ENCODE measurements at regions not wholly inside any gene's neighbourhood (a gene's known extent, or its start where the extent isn't known, plus 50 kb on each side); places are given as distances from the start of the nearest gene placed in this dataset.

DNA sequence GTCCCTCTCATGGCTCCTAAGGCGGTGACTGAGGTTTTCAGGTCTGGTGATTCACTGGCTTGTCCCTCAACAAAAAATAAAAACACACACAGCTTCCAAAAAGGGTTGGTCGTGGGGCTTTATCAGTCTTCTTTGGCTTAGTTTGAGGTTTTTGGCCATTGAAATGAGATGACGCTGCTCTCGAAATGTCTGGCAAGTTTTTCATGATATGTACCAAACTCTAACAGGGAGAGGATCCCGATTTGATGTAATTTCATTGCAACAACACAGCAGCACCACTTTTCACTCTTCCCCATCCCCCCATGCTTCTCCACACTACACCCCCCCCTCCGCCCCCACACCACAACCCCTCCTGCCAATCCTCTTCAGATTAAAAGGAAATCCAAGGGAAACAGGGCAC, 187.1 kb upstream of the NFIA start:
- H3K36me3 ChIP-seq (replicated peaks; ENCODE audit: low read depth, low read length) = no peaks in the 10 kb centered on the region
- H3K9me3 ChIP-seq (ENCODE audit: insufficient read depth, low read length) = no peaks in the 10 kb centered on the region
- no peaks in the 10 kb centered on the region for H3K79me2 ChIP-seq (ENCODE audit: low read length)
- no peak for TF ChIP-seq CTCF (IDR thresholded peaks at IDR 0.05; ENCODE audit: low read depth, low read length)
- TF ChIP-seq EZH2phosphoT487 (IDR thresholded peaks at IDR 0.05; ENCODE audit: low read depth) = no peak
- no peak overlapping the region for H2AFZ ChIP-seq (ENCODE audit: low read depth, low read length)
- no peak overlapping the region for H3K27ac ChIP-seq (ENCODE audit: low read length)
- H4K20me1 ChIP-seq (ENCODE audit: insufficient read depth, low read length) = no peaks in the 10 kb centered on the region
- H3K4me2 ChIP-seq (ENCODE audit: low read length) = no peak overlapping the region
- no peak overlapping the region for H3K9ac ChIP-seq (ENCODE audit: low read length)
- no peak overlapping the region for H3K4me3 ChIP-seq (ENCODE audit: low read length)
- H3K27me3 ChIP-seq (ENCODE audit: low read depth, low read length) = 0 out of 2 replicates have a peak, but pooled peaks cover 3% of the 10 kb centered on the region
- H3K4me1 ChIP-seq (ENCODE audit: low read length) = no peaks in the 10 kb centered on the region

- Histone ChIP-seq H3K79me2 (ENCODE audit: low read length) (no peaks in the 10 kb centered on the region), H3K36me3 (replicated peaks; ENCODE audit: low read depth, low read length) (no peaks in the 10 kb centered on the region), H3K9me3 (ENCODE audit: insufficient read depth, low read length) (no peaks in the 10 kb centered on the region), H4K20me1 (ENCODE audit: insufficient read depth, low read length) (no peaks in the 10 kb centered on the region), H3K4me3 (ENCODE audit: low read length) (no peak overlapping the region), H3K27ac (ENCODE audit: low read length) (no peak overlapping the region), H3K27me3 (ENCODE audit: low read depth, low read length) (0 out of 2 replicates have a peak, but pooled peaks cover 3% of the 10 kb centered on the region), H2AFZ (ENCODE audit: low read depth, low read length) (no peak overlapping the region), H3K4me2 (ENCODE audit: low read length) (no peak overlapping the region), H3K4me1 (ENCODE audit: low read length) (no peaks in the 10 kb centered on the region), H3K9ac (ENCODE audit: low read length) (no peak overlapping the region)
- TF ChIP-seq EZH2phosphoT487 (IDR thresholded peaks at IDR 0.05; ENCODE audit: low read depth) = no peak
- TF ChIP-seq CTCF (IDR thresholded peaks at IDR 0.05; ENCODE audit: low read depth, low read length) = no peak
Measured at GRCh38 chr1:60894741-60895140, 187.6 kb upstream of the NFIA start.

DNA sequence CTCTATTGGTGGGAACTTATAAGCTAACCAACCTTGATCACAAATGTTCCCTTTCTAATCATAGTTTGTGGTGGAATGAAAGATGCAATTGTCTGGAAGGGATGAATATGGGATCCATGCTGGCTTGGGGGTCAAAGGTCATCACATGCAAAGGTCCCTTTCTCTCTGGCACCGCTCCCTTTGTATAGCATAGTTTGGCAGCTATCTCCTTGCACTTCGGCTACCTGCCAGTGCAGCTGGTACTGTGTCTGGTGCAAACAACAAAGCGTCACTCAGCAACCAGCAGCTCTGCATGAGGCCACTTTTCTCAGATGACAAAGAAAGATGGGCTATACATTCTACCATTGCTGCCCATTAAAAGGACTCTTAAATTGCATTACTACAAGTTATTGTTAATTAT, 188.2 kb upstream of the NFIA start:
- no peaks in the 10 kb centered on the region for H3K79me2 ChIP-seq (ENCODE audit: low read length)
- H3K27me3 ChIP-seq (ENCODE audit: low read depth, low read length) = 0 out of 2 replicates have a peak, but pooled peaks cover 3% of the 10 kb centered on the region
- no peak overlapping the region for H3K4me2 ChIP-seq (ENCODE audit: low read length)
- no peaks in the 10 kb centered on the region for H4K20me1 ChIP-seq (ENCODE audit: insufficient read depth, low read length)
- no peak overlapping the region for H3K27ac ChIP-seq (ENCODE audit: low read length)
- no peaks in the 10 kb centered on the region for H3K36me3 ChIP-seq (replicated peaks; ENCODE audit: low read depth, low read length)
- no peak overlapping the region for H2AFZ ChIP-seq (ENCODE audit: low read depth, low read length)
- no peak overlapping the region for H3K4me3 ChIP-seq (ENCODE audit: low read length)
- no peaks in the 10 kb centered on the region for H3K9me3 ChIP-seq (ENCODE audit: insufficient read depth, low read length)
- no peak overlapping the region for H3K9ac ChIP-seq (ENCODE audit: low read length)
- no peak for TF ChIP-seq EZH2phosphoT487 (IDR thresholded peaks at IDR 0.05; ENCODE audit: low read depth)
- TF ChIP-seq CTCF (IDR thresholded peaks at IDR 0.05; ENCODE audit: low read depth, low read length) = no peak
- H3K4me1 ChIP-seq (ENCODE audit: low read length) = no peaks in the 10 kb centered on the region

DNA sequence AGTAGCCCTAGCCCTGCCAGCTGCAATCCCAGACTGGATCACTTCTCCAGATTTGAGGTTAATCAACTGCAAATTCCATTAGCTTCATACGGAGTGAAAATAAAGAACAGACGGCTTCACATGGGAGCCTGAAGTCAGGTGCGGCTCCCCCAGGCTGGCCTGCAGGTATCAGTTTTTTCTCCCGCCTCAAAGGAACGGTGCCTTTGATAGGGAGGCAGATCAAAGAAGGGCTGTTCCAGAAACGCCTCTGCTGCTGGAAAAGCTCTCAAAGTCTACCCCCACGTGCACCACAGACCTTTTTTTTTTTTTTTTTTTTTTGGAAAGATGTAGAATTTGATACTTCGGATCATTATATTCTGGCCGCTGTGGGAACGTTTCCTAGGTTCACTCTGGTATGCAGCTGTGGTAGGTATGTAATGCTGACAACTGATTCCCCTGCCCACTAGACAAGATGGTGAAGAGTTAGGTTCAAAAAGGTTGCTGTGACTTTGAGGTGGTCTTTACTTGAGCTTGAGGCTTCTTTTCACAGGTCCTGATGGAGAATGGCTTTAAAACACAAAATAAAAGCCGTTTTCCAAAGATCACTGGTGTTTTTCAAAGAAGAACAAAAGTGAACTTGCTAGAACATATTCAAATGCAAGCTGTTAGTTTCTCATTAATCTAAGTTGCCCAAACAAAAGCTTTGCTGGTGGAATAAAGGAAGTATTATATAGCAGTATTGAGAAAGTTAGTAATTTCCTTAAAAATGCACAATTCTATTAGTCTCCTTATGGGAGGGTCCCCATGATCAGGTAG, 189.0 kb upstream of the NFIA start:
- H3K27ac ChIP-seq (ENCODE audit: low read length) = no peak overlapping the region
- H3K4me2 ChIP-seq (ENCODE audit: low read length) = no peak overlapping the region
- H3K4me1 ChIP-seq (ENCODE audit: low read length) = no peaks in the 10 kb centered on the region
- no peak overlapping the region for H3K4me3 ChIP-seq (ENCODE audit: low read length)
- TF ChIP-seq CTCF (IDR thresholded peaks at IDR 0.05; ENCODE audit: low read depth, low read length) (no peak), EZH2phosphoT487 (IDR thresholded peaks at IDR 0.05; ENCODE audit: low read depth) (no peak)
- H2AFZ ChIP-seq (ENCODE audit: low read depth, low read length) = no peak overlapping the region
- H3K9ac ChIP-seq (ENCODE audit: low read length) = no peak overlapping the region
- H3K9me3 ChIP-seq (ENCODE audit: insufficient read depth, low read length) = no peaks in the 10 kb centered on the region
- no peaks in the 10 kb centered on the region for H3K79me2 ChIP-seq (ENCODE audit: low read length)
- H3K36me3 ChIP-seq (replicated peaks; ENCODE audit: low read depth, low read length) = no peaks in the 10 kb centered on the region
- H3K27me3 ChIP-seq (ENCODE audit: low read depth, low read length) = no peaks in the 10 kb centered on the region
- H4K20me1 ChIP-seq (ENCODE audit: insufficient read depth, low read length) = no peaks in the 10 kb centered on the region

Measured in OCI-LY3 (cell line).